Right atrium auricular region (tissue), 2 donors: ENCODE measurements at regions not wholly inside any gene's neighbourhood (a gene's known extent, or its start where the extent isn't known, plus 50 kb on each side); places are given as distances from the start of the nearest gene placed in this dataset.

Source experiments
- DNase-seq: peaks from one replicate; pipeline ENCODE4 v3.0.0-alpha.2; 2019; ENCODE audit warnings: low spot score
- H3K27ac ChIP-seq, 2 donors: fragments of 200-600 bp; sonication (generic); 1 replicate in 1 of 2; 2 replicates in 1 of 2; pipeline ENCODE4 v1.5.1; 2016 to 2019
- H3K27me3 ChIP-seq, 2 donors: fragments of 200-600 bp; sonication (generic); one replicate each; pipeline versions ENCODE4 v1.5.1 to v1.6.0; 2017 to 2019
- H3K36me3 ChIP-seq: fragments of 200-600 bp; sonication (generic); one replicate; pipeline ENCODE4 v1.5.1; 2016
- H3K4me1 ChIP-seq, 2 donors: fragments of 200-600 bp; sonication (generic); one replicate each; pipeline versions ENCODE4 v1.5.1 to v1.6.0; 2017 to 2019
- H3K4me3 ChIP-seq, 2 donors: fragments of 200-600 bp; sonication (generic); 1 replicate in 1 of 2; 2 replicates in 1 of 2; pipeline ENCODE4 v1.5.1; 2017 to 2019; ENCODE audit warnings: mild to moderate bottlenecking in 1 of 2, moderate library complexity in 1 of 2
- H3K9me3 ChIP-seq, 2 donors: fragments of 200-600 bp; sonication (generic); one replicate each; pipeline ENCODE4 v1.5.1; 2019
- TF ChIP-seq, protein P1 (sequence below), 2 donors: fragments of 200-600 bp; sonication (generic); IDR thresholded peaks; one replicate each; pipeline ENCODE4 v1.5.1; 2019; ENCODE audit warnings: antibody characterized with exemption in 2 of 2

DNA sequence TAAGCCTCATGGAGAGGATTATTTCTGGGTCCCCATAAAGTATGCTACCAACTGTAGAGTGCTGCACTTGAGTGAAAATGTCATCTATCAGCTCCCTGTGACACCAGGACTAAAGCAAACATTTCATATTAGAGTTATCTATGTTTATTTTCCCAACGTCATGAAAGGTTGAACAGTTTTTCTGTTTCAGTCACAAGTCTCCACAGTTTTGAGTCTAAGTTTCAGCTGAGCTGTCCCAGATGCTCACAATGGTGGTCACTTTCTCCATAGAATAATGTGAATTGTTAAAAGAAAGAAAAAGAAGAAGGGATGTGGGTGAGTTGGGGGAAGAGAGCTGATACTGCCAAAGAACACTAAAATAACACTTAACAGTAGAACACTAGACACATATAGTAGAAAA lies 126.3 kb upstream of the C9orf72 start:
- H3K27ac ChIP-seq, result no peak overlapping the region
- peaks cover 0 to 9% of the 10 kb centered on the region in 2 donors for H3K4me1 ChIP-seq
- no peaks in the 10 kb centered on the region for H3K9me3 ChIP-seq
- H3K36me3 ChIP-seq, result no peaks in the 10 kb centered on the region
- DNase-seq, result no peak
- no peak overlapping the region for H3K4me3 ChIP-seq
- no peaks in the 10 kb centered on the region for H3K27me3 ChIP-seq
- TF ChIP-seq, protein P1, sequence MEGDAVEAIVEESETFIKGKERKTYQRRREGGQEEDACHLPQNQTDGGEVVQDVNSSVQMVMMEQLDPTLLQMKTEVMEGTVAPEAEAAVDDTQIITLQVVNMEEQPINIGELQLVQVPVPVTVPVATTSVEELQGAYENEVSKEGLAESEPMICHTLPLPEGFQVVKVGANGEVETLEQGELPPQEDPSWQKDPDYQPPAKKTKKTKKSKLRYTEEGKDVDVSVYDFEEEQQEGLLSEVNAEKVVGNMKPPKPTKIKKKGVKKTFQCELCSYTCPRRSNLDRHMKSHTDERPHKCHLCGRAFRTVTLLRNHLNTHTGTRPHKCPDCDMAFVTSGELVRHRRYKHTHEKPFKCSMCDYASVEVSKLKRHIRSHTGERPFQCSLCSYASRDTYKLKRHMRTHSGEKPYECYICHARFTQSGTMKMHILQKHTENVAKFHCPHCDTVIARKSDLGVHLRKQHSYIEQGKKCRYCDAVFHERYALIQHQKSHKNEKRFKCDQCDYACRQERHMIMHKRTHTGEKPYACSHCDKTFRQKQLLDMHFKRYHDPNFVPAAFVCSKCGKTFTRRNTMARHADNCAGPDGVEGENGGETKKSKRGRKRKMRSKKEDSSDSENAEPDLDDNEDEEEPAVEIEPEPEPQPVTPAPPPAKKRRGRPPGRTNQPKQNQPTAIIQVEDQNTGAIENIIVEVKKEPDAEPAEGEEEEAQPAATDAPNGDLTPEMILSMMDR (IDR thresholded peaks at IDR 0.05), result no peak

DNA sequence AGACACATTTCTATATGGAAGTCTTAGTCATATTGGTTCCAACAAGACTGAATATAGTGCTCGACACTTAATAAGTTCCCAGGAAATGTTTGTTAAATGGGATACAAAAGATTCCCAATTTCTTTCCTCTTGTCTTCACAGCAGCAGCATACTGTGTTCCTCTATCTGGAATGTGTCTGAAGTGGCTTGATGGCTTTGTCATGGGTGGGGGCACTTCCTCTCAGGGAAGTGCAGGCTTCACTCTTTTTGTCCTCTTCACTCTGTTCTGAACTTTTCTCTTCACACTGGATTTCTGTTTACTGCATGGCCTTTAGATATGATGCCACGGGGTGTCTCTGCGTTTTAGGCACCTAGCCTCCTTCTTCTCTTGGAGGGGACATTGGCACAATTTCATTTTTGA lies 127.7 kb upstream of the C9orf72 start:
- Histone ChIP-seq H3K4me1 (peaks cover 0 to 9% of the 10 kb centered on the region in 2 donors), H3K27me3 (no peaks in the 10 kb centered on the region), H3K9me3 (no peaks in the 10 kb centered on the region), H3K4me3 (no peak overlapping the region), H3K36me3 (no peaks in the 10 kb centered on the region), H3K27ac (no peak overlapping the region)
- TF ChIP-seq, protein P1 (IDR thresholded peaks at IDR 0.05), result no peak
- no peak for DNase-seq

DNA sequence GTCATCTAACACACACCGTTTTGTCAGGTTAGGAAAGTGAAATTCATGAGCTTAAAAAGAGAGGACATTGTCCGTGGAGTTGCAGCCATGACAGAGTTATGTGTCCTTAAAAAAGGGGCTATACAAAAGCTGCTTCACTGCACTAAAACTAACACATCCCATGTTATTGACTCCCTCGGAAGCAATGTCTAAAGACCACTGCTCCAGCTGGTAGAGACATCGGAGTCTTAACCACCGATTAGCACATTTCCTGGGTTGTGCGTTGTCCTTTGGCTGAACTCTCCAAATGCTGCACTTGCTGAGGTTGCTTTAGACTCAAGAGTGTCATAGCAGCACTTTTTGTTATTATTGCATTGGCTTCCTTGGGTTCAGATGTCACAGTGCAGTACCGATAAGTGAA lies 128.3 kb upstream of the C9orf72 start:
- H3K4me1 ChIP-seq, result peaks cover 0 to 9% of the 10 kb centered on the region in 2 donors
- H3K4me3 ChIP-seq, result no peak overlapping the region
- TF ChIP-seq, protein P1 (IDR thresholded peaks at IDR 0.05), result no peak
- H3K9me3 ChIP-seq, result no peaks in the 10 kb centered on the region
- no peak overlapping the region for H3K27ac ChIP-seq
- no peak for DNase-seq
- no peaks in the 10 kb centered on the region for H3K36me3 ChIP-seq
- H3K27me3 ChIP-seq, result no peaks in the 10 kb centered on the region

DNA sequence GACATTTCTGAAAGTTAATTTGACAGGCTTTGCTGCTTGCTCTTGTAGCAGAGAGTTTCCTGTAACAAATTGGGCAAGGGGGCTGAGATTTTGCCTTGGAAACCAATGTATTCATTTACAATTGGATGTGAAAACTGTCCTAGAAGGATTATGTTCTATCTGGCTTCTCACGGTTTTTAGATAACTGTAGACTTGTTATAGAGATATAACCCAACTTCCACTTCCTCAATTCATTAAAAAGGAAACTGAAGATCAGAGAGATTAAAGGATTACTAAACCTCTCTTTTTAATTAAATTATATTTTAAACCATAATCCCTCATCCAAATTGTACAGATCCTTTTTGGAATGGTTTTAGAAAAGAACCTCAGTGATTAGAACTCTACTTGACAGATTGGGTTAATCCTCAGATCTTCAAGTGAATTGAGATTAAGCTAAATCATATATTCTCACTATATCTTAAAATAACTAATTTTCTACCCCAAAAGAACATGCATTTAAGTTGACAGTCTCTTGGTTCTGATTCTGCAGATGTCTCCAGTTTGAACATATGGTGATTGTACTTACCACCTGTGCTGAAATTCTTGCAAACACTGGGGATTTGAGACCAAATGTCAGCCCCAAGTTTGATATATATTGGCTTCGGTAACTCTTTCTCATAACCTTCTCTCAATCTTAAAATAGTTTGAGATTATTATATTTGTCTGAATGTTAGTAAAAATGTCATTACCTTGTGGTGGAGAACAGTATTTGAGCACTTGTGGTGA lies 130.1 kb upstream of the C9orf72 start:
- no peak overlapping the region for H3K27ac ChIP-seq
- H3K9me3 ChIP-seq, result peaks cover 0 to under 1% of the 10 kb centered on the region in 2 donors
- H3K4me1 ChIP-seq, result peaks cover 0 to 9% of the 10 kb centered on the region in 2 donors
- no peaks in the 10 kb centered on the region for H3K27me3 ChIP-seq
- no peak overlapping the region for H3K4me3 ChIP-seq
- no peaks in the 10 kb centered on the region for H3K36me3 ChIP-seq
- TF ChIP-seq, protein P1 (IDR thresholded peaks at IDR 0.05), result no peak
- DNase-seq, result no peak

DNA sequence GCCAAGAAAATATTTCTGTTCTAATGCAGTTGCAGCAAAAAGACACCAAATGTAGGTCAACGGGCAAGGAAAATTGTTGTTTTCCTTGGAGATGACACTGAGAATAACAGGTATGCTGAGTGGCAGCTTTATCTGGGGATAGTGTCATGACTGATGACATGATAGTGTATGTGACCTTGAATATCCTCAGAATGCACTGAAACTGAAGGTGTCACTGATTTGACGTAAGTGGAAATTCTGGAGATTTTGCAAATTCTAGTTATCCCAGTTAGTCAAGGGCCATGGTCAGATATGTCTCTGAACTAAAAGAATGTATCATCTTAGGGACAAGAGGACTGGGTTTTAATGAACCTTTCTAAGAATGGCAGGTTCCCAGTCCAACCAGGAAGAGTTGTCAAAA lies 138.0 kb upstream of the C9orf72 start:
- no peaks in the 10 kb centered on the region for H3K4me1 ChIP-seq
- TF ChIP-seq, protein P1 (IDR thresholded peaks at IDR 0.05), result no peak

DNA sequence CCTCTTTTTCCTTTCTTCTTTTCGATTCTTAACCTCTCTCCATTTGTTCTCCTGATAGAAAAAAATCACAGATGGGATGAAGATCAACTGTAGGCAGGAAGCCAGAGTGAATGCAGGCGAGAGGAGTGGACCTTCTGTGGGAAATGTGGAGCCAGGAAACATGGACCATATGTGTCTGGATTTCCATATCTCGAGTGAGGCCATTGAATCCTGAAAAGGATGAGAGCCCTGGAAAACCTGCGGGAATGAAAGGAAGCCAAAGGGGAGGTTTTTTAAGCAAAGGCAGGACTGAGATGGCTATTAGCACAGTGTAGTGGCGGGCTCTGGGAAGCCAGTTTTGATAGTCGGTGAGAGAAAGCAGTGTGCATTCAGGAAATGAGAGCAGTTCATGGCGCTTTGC lies 139.5 kb upstream of the C9orf72 start:
- H3K27me3 ChIP-seq, result no peaks in the 10 kb centered on the region
- no peaks in the 10 kb centered on the region for H3K36me3 ChIP-seq
- no peak overlapping the region for H3K4me3 ChIP-seq
- H3K9me3 ChIP-seq, result peaks cover 0 to 11% of the 10 kb centered on the region in 2 donors
- H3K27ac ChIP-seq, result no peak overlapping the region
- H3K4me1 ChIP-seq, result no peaks in the 10 kb centered on the region
- DNase-seq, result no peak
- TF ChIP-seq, protein P1 (IDR thresholded peaks at IDR 0.05), result no peak

More for the DNA sequence above, 138.0 kb upstream of the C9orf72 start:
- no peak for DNase-seq
- Histone ChIP-seq H3K9me3 (peaks cover 0 to 11% of the 10 kb centered on the region in 2 donors), H3K4me3 (no peak overlapping the region), H3K27me3 (no peaks in the 10 kb centered on the region), H3K27ac (no peak overlapping the region), H3K36me3 (no peaks in the 10 kb centered on the region)
